GM12864 (cell line): ENCODE measurements at regions not wholly inside any gene's neighbourhood (a gene's known extent, or its start where the extent isn't known, plus 50 kb on each side); places are given as distances from the start of the nearest gene placed in this dataset.

Source experiments
- DNase-seq: peaks from one replicate; pipeline ENCODE4 v3.0.0-alpha.2; 2011; ENCODE audit warnings: low read depth
- H3K4me3 ChIP-seq: 2 replicates; pipeline ENCODE4 v1.5.1; 2011; ENCODE audit warnings: mild to moderate bottlenecking, low read depth, low read length, control low read depth
- CTCF ChIP-seq: IDR thresholded peaks from 2 replicates; pipeline ENCODE4 v1.5.1; 2011; ENCODE audit warnings: low read depth, mild to moderate bottlenecking, moderate library complexity, low read length, control low read depth, inconsistent platforms; ENCODE audit errors: missing control alignments

GRCh38 chrX:39518476-39519029 lies 579.2 kb downstream of the BCOR start:
- no peak overlapping the region for H3K4me3 ChIP-seq
- no peak for DNase-seq
- no peak for TF ChIP-seq CTCF

- TF ChIP-seq CTCF = no peak
- no peak overlapping the region for H3K4me3 ChIP-seq
- no peak for DNase-seq
Observed at GRCh38 chrX:39519030-39519488, 578.7 kb downstream of the BCOR start.

- no peak for DNase-seq
- TF ChIP-seq CTCF = no peak
- H3K4me3 ChIP-seq = no peak overlapping the region
Observed at GRCh38 chrX:39519566-39520301, 578.0 kb downstream of the BCOR start.

- TF ChIP-seq CTCF = no peak
- no peak for DNase-seq
- no peak overlapping the region for H3K4me3 ChIP-seq
Observed at GRCh38 chrX:39525758-39526157, 572.0 kb downstream of the BCOR start.

DNA sequence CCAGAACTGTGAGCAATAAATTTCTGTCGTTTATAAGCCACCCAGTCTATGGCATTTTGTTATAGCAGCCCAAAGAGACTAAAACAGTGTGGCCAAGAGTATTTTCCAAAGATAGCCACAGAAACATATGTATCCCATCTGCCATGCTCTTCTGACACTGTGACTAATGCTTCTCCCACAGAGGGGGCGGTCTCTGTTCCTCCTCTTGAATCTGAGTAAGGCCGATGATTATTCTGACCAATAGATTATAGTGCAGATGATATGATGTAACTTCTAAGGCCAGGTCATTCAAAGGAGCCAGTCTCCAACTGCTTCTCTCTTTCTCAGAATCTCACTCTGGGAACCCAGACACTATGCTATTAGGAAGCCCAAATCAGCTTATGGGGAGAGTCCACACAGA lies 570.7 kb downstream of the BCOR start:
- no peak overlapping the region for H3K4me3 ChIP-seq
- no peak for DNase-seq
- TF ChIP-seq CTCF = no peak

DNA sequence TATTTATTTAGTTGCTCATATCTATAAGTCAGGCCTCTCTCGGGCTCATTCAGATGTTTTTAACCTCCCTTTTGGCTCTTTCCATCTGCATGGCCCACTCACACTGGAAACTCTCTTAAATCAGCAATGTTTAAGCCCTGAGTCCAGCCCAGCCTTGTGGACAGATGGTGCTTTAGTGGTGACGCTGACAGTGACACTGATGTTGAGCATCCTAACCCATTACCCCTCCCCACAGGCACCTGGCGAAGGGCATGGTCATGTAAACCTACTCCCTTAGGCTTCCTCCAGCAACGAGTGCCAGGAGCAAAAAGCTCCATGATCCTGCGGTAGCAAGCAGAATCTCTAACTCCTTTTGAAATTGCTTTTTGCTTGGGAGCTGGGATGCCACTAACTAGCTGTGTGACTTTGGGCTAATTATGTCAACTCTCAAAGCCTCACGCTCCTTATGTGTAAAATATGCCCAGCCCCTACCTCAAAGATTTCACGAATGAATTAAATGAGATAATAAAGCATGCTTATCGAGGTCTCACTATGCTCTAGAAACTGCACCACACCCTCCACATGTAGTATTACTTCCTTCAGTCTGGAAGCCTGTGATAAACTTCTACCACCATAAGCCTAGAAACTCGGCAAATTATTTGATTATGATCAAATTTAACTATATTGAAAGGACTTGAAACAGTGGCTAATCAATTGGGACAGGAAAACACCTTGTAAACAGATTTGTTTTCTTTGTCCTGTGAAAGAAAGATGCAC lies 569.4 kb downstream of the BCOR start:
- no peak for DNase-seq
- no peak overlapping the region for H3K4me3 ChIP-seq
- no peak for TF ChIP-seq CTCF

- DNase-seq = no peak
- no peak for TF ChIP-seq CTCF
Observed at GRCh38 chrX:39532761-39533160, 565.0 kb downstream of the BCOR start.

More at GRCh38 chrX:39532761-39533160, 565.0 kb downstream of the BCOR start:
- no peak overlapping the region for H3K4me3 ChIP-seq
